ENCODE measurements at regions not wholly inside any gene's neighbourhood (a gene's known extent, or its start where the extent isn't known, plus 50 kb on each side); places are given as distances from the start of the nearest gene placed in this dataset.

DNA sequence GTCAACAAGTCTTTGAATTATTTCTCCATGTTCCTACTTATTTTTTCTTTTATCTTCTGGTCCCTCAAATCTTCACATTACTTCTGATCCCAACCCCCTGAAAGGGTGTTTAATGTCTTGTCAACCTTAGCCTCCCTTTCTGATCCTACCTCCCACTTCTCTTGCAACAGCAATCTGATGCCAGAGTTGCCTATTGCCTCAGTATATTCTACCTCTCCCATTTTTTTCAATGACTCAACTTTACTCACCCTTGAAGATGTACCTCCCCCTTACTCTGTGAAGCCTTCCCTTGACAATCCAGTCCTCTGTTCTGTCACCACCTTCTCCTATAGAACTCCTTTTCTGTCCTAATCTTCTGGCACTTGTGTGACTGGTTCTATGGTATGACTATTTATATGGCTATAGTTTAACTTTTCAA lies 99.5 kb upstream of the CD55 start:
- no peak overlapping the region for H3K14ac ChIP-seq (replicated peaks; ENCODE audit: low read depth, low read length)
- H2AK5ac ChIP-seq (ENCODE audit: low read depth, low read length): no peak overlapping the region
- DNase-seq (peak; percentile 8), ATAC-seq (ENCODE audit: low read depth) (no peak)
- no peak overlapping the region for H3K27ac ChIP-seq (ENCODE audit: insufficient read depth, low read length)
- in situ Hi-C loops (cut with MboI; ENCODE audit: low sequenced_read_pairs): no loop called here
- POLR2A ChIA-PET (ENCODE audit: unreplicated experiment): no interaction called here
- no peaks in the 10 kb centered on the region for H3K9me3 ChIP-seq (ENCODE audit: control insufficient read depth, insufficient read depth, low read length)
- no peak overlapping the region for H3K9ac ChIP-seq (ENCODE audit: low read depth, low read length)
- no peaks in the 10 kb centered on the region for H3K27me3 ChIP-seq (ENCODE audit: control insufficient read depth, insufficient read depth, low read length)
- no peak overlapping the region for H2AK9ac ChIP-seq (replicated peaks; ENCODE audit: low read depth, low read length, poor library complexity)
- H4K5ac ChIP-seq (ENCODE audit: low read depth, low read length): no peak overlapping the region
- H2AFZ ChIP-seq (replicated peaks; ENCODE audit: low read length, poor library complexity): no peak overlapping the region
- H4K91ac ChIP-seq (ENCODE audit: insufficient read depth, low read depth, low read length): no peak overlapping the region
- dilution Hi-C loops (cut with HindIII; ENCODE audit: low sequenced_read_pairs, unreplicated experiment): no loop called here
- no peak overlapping the region for H3K4me3 ChIP-seq (ENCODE audit: insufficient read depth, low read depth, low read length)
- H2BK120ac ChIP-seq (ENCODE audit: low read depth, low read length): no peak overlapping the region
- intact Hi-C loops (cut with micrococcal nuclease): no loop called here
- no peak overlapping the region for H3K56ac ChIP-seq (ENCODE audit: extremely low read depth, insufficient read depth, low read length)
- H2BK15ac ChIP-seq (ENCODE audit: low read depth, low read length): no peak overlapping the region
- no TSS peak for BruUV-seq (replicated peaks)
- no peak overlapping the region for H2BK5ac ChIP-seq (ENCODE audit: low read depth, low read length, poor library complexity, severe bottlenecking)
- H3K9me1 ChIP-seq (ENCODE audit: insufficient read depth, low read length): no peaks in the 10 kb centered on the region
- H3K4me1 ChIP-seq (ENCODE audit: control insufficient read depth, insufficient read depth, low read length): no peaks in the 10 kb centered on the region; the same call in 1 of the 2 replicates
- H4K20me1 ChIP-seq (ENCODE audit: insufficient read depth, low read length): no peaks in the 10 kb centered on the region
- H3K79me1 ChIP-seq (ENCODE audit: low read depth in 1 of 2, low read length in 2 of 2): no peaks in the 10 kb centered on the region
- H4K8ac ChIP-seq (ENCODE audit: low read depth in 2 of 2, low read length in 2 of 2): no peak overlapping the region
- H3K18ac ChIP-seq (ENCODE audit: low read depth, low read length): no peak overlapping the region
- CTCF ChIA-PET: no interaction called here
- no peaks in the 10 kb centered on the region for H3K36me3 ChIP-seq (ENCODE audit: control insufficient read depth, insufficient read depth, low read length)
- no peak overlapping the region for H3K23ac ChIP-seq (ENCODE audit: low read depth, low read length)
- H3K4me2 ChIP-seq (ENCODE audit: low read depth, low read length): no peak overlapping the region
- no peak overlapping the region for H2BK20ac ChIP-seq (ENCODE audit: low read depth, low read length)
- TF ChIP-seq CHD1 (IDR thresholded peaks at IDR 0.05; ENCODE audit: low read depth, low read length): no peak
- TF ChIP-seq RFX5 (IDR thresholded peaks at IDR 0.05; ENCODE audit: low read depth, low read length): no peak
- TF ChIP-seq, protein P1, sequence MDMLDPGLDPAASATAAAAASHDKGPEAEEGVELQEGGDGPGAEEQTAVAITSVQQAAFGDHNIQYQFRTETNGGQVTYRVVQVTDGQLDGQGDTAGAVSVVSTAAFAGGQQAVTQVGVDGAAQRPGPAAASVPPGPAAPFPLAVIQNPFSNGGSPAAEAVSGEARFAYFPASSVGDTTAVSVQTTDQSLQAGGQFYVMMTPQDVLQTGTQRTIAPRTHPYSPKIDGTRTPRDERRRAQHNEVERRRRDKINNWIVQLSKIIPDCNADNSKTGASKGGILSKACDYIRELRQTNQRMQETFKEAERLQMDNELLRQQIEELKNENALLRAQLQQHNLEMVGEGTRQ (IDR thresholded peaks at IDR 0.05; ENCODE audit: low read depth, low read length): no peak
- no peak for TF ChIP-seq RAD21 (IDR thresholded peaks at IDR 0.05; ENCODE audit: low read length)
- no peak for TF ChIP-seq SMC3 (IDR thresholded peaks at IDR 0.05; ENCODE audit: low read depth, low read length)
- TF ChIP-seq POLR2A (IDR thresholded peaks at IDR 0.05; ENCODE audit: low read depth, low read length): no peak
- no peak for TF ChIP-seq NFE2L2 (IDR thresholded peaks at IDR 0.05; ENCODE audit: low read depth, low read length)
- no peak for TF ChIP-seq ELK1 (IDR thresholded peaks at IDR 0.05; ENCODE audit: borderline replicate concordance, low read depth, low read length)
- no peak for TF ChIP-seq BHLHE40 (IDR thresholded peaks at IDR 0.05; ENCODE audit: low read depth, low read length)
- TF ChIP-seq RCOR1 (IDR thresholded peaks at IDR 0.05; ENCODE audit: insufficient replicate concordance, low read length): no peak
- TF ChIP-seq MAZ (IDR thresholded peaks at IDR 0.05; ENCODE audit: borderline replicate concordance, low read depth, low read length): no peak
- no peak for TF ChIP-seq MXI1 (IDR thresholded peaks at IDR 0.05; ENCODE audit: borderline replicate concordance, low read depth, low read length)
- no peak for TF ChIP-seq CEBPB (IDR thresholded peaks at IDR 0.05; ENCODE audit: low read depth, low read length)
- TF ChIP-seq MAFK (IDR thresholded peaks at IDR 0.05; ENCODE audit: low read depth, low read length): no peak
- TF ChIP-seq FOS (IDR thresholded peaks at IDR 0.05; ENCODE audit: low read depth, low read length): no peak
- no peak for TF ChIP-seq CTCF (conservative IDR thresholded peaks at IDR 0.05; ENCODE audit: low read depth, low read length)
- H3K4ac ChIP-seq (ENCODE audit: low read depth, low read length): no peak overlapping the region
